ENCODE measurements at regions not wholly inside any gene's neighbourhood (a gene's known extent, or its start where the extent isn't known, plus 50 kb on each side); places are given as distances from the start of the nearest gene placed in this dataset.

GRCh38 chr1:58000116-58000515 is 546.4 kb downstream of the OMA1 start:
- no peaks in the 10 kb centered on the region for H4K20me1 ChIP-seq (ENCODE audit: control insufficient read depth, insufficient read depth)
- H3K9me3 ChIP-seq (replicated peaks; ENCODE audit: control insufficient read depth, insufficient read depth, low read length), result no peaks in the 10 kb centered on the region
- ChIA-PET SMC1A (ENCODE audit: uncharacterized antibody, unreplicated experiment) (no interaction called here), RAD21 (ENCODE audit: unreplicated experiment) (no interaction called here), POLR2A (no interaction called here), CTCF (no interaction called here)
- no peak overlapping the region for H2AFZ ChIP-seq (ENCODE audit: control insufficient read depth, low read depth, low read length)
- H3K27ac ChIP-seq (ENCODE audit: control insufficient read depth, insufficient read depth), result no peak overlapping the region
- no peaks in the 10 kb centered on the region for H3K79me2 ChIP-seq (ENCODE audit: control insufficient read depth, insufficient read depth, low read length)
- no TSS peak for BruUV-seq (replicated peaks)
- in situ Hi-C loops (cut with MboI), result no loop called here
- H3K4me1 ChIP-seq (ENCODE audit: control insufficient read depth, insufficient read depth, low read length), result no peaks in the 10 kb centered on the region
- H3K9ac ChIP-seq (ENCODE audit: control insufficient read depth, insufficient read depth, low read length), result no peak overlapping the region
- H3K4me2 ChIP-seq (ENCODE audit: control insufficient read depth, insufficient read depth), result no peak overlapping the region
- WGBS (ENCODE audit: insufficient coverage, insufficient replicate concordance, low lambda C conversion rate, missing lambda C conversion rate), result 43% methylated on average over 1 of the region's 1 CpG
- FAIRE-seq, result no peak
- H3K4me3 ChIP-seq, result no peak overlapping the region
- H3K36me3 ChIP-seq (ENCODE audit: control insufficient read depth in 2 of 2, insufficient read depth in 2 of 2, low read length in 1 of 2), result no peaks in the 10 kb centered on the region
- intact Hi-C loops (cut with micrococcal nuclease; ENCODE audit: unreplicated experiment), result no loop called here
- peaks cover 0 to 2% of the 10 kb centered on the region in 2 experiments; a peak in 1 of 4 replicates for H3K27me3 ChIP-seq (replicated peaks in 1 of 2; ENCODE audit: control insufficient read depth in 2 of 2, insufficient read depth in 2 of 2, low read length in 1 of 2)
- no peak for ATAC-seq
- no peak for DNase-seq (ENCODE audit: low read depth, low spot score)
- TF ChIP-seq RFX5 (IDR thresholded peaks at IDR 0.05; ENCODE audit: low read depth, low read length) (no peak), CUX1 (IDR thresholded peaks at IDR 0.05; ENCODE audit: insufficient replicate concordance, low read depth, low read length) (no peak), SKIL (IDR thresholded peaks at IDR 0.05; ENCODE audit: low read depth, poor library complexity, severe bottlenecking) (no peak), SUPT20H (IDR thresholded peaks at IDR 0.05; ENCODE audit: borderline replicate concordance, control insufficient read depth, low read depth, low read length) (no peak), NR2F1 (conservative IDR thresholded peaks at IDR 0.05) (no peak), RELB (IDR thresholded peaks at IDR 0.05; ENCODE audit: low read depth) (no peak), ZNF622 (IDR thresholded peaks at IDR 0.05) (no peak), CEBPZ (IDR thresholded peaks at IDR 0.05; ENCODE audit: low read depth, low read length) (no peak)

Measured in GM12878 (cell line).